Panc1 (cell line): ENCODE measurements at regions not wholly inside any gene's neighbourhood (a gene's known extent, or its start where the extent isn't known, plus 50 kb on each side); places are given as distances from the start of the nearest gene placed in this dataset.

ENCODE experiments used
- ATAC-seq: fragments of 200-7000 bp; cut with Tn5 transposase; 2 replicates; pipeline ENCODE4 v1.9.1; 2020; ENCODE audit warnings: mild to moderate bottlenecking, moderate library complexity
- BruUV-seq: library from RNA; stranded (reverse); fragments of 400-500 nt; replicated peaks from 2 replicates; lab custom pipeline; 2021; lab: Mats Ljungman, UMichigan
- CTCF ChIA-PET: fragments of 300-600 bp; sonication (Branson Sonifier 250); formaldehyde crosslinking; loops from one replicate; lab custom pipeline; 2022; ENCODE audit warnings: antibody characterized with exemption; lab: Charles Lee
- POLR2A ChIA-PET: fragments of 300-600 bp; sonication (Branson Sonifier 250); formaldehyde crosslinking; loops from one replicate; lab custom pipeline; 2022; ENCODE audit warnings: antibody characterized with exemption; lab: Charles Lee
- DNase-seq: peaks from one replicate; pipeline ENCODE4 v3.0.0-alpha.2; 2010; ENCODE audit warnings: low read depth, low spot score
- H3K27ac ChIP-seq: 2 replicates; pipeline ENCODE4 v1.5.1; 2011; ENCODE audit warnings: mild to moderate bottlenecking, low read length, inconsistent platforms
- H3K27me3 ChIP-seq: fragments of 200-500 bp; sonication (Bioruptor generic); 2 replicates; pipeline ENCODE4 v1.6.0; 2014; ENCODE audit warnings: low read length, inconsistent platforms; ENCODE audit not compliant: control insufficient read depth, insufficient read depth
- H3K36me3 ChIP-seq: fragments of 200-500 bp; sonication (Bioruptor generic); 2 replicates; pipeline ENCODE4 v1.5.1; 2014; ENCODE audit warnings: inconsistent platforms, mild to moderate bottlenecking, low read length, moderate library complexity; ENCODE audit not compliant: control insufficient read depth, insufficient read depth
- H3K4me1 ChIP-seq: 2 replicates; pipeline ENCODE4 v1.5.1; 2011; ENCODE audit warnings: inconsistent platforms, mild to moderate bottlenecking, low read length, moderate library complexity; ENCODE audit not compliant: control insufficient read depth, insufficient read depth
- H3K4me3 ChIP-seq, 2 experiments: 2 replicates each; pipeline ENCODE4 v1.5.1; 2011 to 2012; ENCODE audit warnings: low read depth in 2 of 2, low read length in 2 of 2, mild to moderate bottlenecking in 2 of 2, inconsistent platforms in 1 of 2, moderate library complexity in 1 of 2
- H3K9me3 ChIP-seq: fragments of 200-500 bp; sonication (Bioruptor generic); 2 replicates; pipeline ENCODE4 v1.5.1; 2014; ENCODE audit warnings: low read depth, mild to moderate bottlenecking, inconsistent platforms, low read length, moderate library complexity; ENCODE audit not compliant: control insufficient read depth, insufficient read depth
- POLR2AphosphoS5 ChIP-seq: IDR thresholded peaks from 2 replicates; pipeline ENCODE4 v1.6.1; 2012; ENCODE audit warnings: mild to moderate bottlenecking, low read depth, low read length, moderate library complexity
- SIN3A ChIP-seq: IDR thresholded peaks from 2 replicates; pipeline ENCODE4 v1.6.1; 2012; ENCODE audit warnings: low read depth, mild to moderate bottlenecking, low read length, moderate library complexity, borderline replicate concordance; ENCODE audit not compliant: insufficient read depth
- TCF7L2 ChIP-seq: IDR thresholded peaks from 2 replicates; pipeline ENCODE4 v1.6.1; 2011; ENCODE audit warnings: mild to moderate bottlenecking, low read depth, low read length, inconsistent platforms
- in situ Hi-C: cut with HindIII; loops from 2 replicates; pipeline ENCODE4 v1.10.0; 2016; ENCODE audit warnings: low sequenced_read_pairs, low pct_unique_long_range_greater_than_20kb
- intact Hi-C: fragments of 100-400 bp; cut with micrococcal nuclease; formaldehyde crosslinking; loops from one replicate; pipeline ENCODE4 v1.10.0; 2022; ENCODE audit not compliant: unreplicated experiment
- TF ChIP-seq, protein P1 (sequence below): fragments of 450-650 bp; IDR thresholded peaks from 2 replicates; pipeline ENCODE4 v1.5.1; 2017; ENCODE audit warnings: mild to moderate bottlenecking
- TF ChIP-seq, protein P2 (sequence below), 2 experiments: IDR thresholded peaks; 2 replicates each; pipeline ENCODE4 v1.6.1; 2011 to 2012; ENCODE audit warnings: low read depth in 2 of 2, control low read depth in 1 of 2, low read length in 1 of 2, mild to moderate bottlenecking in 1 of 2, moderate library complexity in 1 of 2; ENCODE audit not compliant: insufficient read depth in 1 of 2

DNA sequence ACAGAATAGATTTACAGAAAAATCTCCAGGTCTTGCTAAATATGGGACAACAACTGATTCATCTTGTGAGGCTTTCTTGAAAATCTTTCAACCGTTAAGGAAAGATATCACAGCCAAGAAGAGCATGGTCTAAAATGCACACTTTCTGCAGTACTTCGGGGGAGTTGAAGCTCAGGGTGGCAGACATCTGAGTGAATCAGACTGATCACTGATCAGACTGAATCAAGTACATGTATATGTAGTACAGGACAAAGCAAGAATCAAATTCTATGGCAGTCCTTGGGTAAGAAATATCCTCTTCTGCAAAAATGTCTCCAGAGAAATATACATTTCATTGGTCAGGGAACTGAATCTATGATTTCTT lies 212.4 kb upstream of the SPAG17 start:
- no peak overlapping the region for H3K4me3 ChIP-seq
- no peaks in the 10 kb centered on the region for H3K27me3 ChIP-seq
- in situ Hi-C loops (no loop called here), intact Hi-C loops (no loop called here)
- no peak overlapping the region for H3K27ac ChIP-seq
- no peak for ATAC-seq
- CTCF ChIA-PET = no interaction called here
- H3K9me3 ChIP-seq = no peaks in the 10 kb centered on the region
- no peaks in the 10 kb centered on the region for H3K36me3 ChIP-seq
- DNase-seq = no peak
- BruUV-seq = no TSS peak
- TF ChIP-seq, protein P1, sequence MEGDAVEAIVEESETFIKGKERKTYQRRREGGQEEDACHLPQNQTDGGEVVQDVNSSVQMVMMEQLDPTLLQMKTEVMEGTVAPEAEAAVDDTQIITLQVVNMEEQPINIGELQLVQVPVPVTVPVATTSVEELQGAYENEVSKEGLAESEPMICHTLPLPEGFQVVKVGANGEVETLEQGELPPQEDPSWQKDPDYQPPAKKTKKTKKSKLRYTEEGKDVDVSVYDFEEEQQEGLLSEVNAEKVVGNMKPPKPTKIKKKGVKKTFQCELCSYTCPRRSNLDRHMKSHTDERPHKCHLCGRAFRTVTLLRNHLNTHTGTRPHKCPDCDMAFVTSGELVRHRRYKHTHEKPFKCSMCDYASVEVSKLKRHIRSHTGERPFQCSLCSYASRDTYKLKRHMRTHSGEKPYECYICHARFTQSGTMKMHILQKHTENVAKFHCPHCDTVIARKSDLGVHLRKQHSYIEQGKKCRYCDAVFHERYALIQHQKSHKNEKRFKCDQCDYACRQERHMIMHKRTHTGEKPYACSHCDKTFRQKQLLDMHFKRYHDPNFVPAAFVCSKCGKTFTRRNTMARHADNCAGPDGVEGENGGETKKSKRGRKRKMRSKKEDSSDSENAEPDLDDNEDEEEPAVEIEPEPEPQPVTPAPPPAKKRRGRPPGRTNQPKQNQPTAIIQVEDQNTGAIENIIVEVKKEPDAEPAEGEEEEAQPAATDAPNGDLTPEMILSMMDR = no peak
- TF ChIP-seq TCF7L2 (no peak), SIN3A (no peak), POLR2AphosphoS5 (no peak)
- TF ChIP-seq, protein P2, sequence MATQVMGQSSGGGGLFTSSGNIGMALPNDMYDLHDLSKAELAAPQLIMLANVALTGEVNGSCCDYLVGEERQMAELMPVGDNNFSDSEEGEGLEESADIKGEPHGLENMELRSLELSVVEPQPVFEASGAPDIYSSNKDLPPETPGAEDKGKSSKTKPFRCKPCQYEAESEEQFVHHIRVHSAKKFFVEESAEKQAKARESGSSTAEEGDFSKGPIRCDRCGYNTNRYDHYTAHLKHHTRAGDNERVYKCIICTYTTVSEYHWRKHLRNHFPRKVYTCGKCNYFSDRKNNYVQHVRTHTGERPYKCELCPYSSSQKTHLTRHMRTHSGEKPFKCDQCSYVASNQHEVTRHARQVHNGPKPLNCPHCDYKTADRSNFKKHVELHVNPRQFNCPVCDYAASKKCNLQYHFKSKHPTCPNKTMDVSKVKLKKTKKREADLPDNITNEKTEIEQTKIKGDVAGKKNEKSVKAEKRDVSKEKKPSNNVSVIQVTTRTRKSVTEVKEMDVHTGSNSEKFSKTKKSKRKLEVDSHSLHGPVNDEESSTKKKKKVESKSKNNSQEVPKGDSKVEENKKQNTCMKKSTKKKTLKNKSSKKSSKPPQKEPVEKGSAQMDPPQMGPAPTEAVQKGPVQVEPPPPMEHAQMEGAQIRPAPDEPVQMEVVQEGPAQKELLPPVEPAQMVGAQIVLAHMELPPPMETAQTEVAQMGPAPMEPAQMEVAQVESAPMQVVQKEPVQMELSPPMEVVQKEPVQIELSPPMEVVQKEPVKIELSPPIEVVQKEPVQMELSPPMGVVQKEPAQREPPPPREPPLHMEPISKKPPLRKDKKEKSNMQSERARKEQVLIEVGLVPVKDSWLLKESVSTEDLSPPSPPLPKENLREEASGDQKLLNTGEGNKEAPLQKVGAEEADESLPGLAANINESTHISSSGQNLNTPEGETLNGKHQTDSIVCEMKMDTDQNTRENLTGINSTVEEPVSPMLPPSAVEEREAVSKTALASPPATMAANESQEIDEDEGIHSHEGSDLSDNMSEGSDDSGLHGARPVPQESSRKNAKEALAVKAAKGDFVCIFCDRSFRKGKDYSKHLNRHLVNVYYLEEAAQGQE (IDR thresholded peaks at IDR 0.05; ENCODE audit: insufficient read depth in 1 of 2, low read depth in 2 of 2, low read length in 1 of 2) = no peak
- POLR2A ChIA-PET = no interaction called here
- H3K4me1 ChIP-seq = no peaks in the 10 kb centered on the region

DNA sequence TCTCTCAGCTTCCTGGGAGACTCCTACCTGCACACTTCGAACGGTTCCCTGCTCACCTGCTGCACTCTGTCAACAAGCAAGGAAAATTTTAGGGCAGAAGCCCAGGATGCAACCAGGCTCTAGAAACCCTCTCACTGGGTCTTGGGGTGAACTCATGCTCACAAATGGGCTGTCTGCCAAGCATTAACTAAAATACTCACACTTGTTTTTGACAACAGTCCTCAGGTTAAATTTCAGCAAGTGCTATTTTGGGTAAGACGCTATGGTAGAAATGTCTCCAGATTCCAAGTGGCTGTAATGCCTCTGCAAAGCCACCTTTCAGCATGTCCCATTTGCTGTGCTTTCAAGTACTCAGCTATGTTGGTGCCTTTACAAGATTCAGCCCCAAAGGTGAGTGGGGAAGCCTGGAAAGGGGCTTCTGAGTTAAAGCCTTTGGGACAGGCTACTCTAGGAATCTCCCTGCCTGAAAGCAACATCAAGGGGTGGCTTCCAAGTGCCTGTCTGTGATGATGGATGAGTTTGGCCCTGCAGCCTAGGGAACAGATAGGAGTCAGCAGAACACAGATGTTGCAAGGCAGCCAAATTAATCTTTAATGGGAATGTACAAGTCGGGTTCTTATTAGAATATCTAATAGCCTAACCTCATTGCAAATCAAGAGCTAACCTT lies 211.9 kb upstream of the SPAG17 start:
- no peak overlapping the region for H3K27ac ChIP-seq
- ATAC-seq (no peak), DNase-seq (no peak)
- TF ChIP-seq TCF7L2 = no peak
- TF ChIP-seq POLR2AphosphoS5 = no peak
- TF ChIP-seq, protein P1 = no peak
- TF ChIP-seq SIN3A = no peak
- TF ChIP-seq, protein P2 (IDR thresholded peaks at IDR 0.05; ENCODE audit: insufficient read depth in 1 of 2, low read depth in 2 of 2, low read length in 1 of 2) = no peak
- BruUV-seq = no TSS peak
- H3K4me3 ChIP-seq = no peak overlapping the region
- H3K9me3 ChIP-seq = no peaks in the 10 kb centered on the region
- H3K4me1 ChIP-seq = no peaks in the 10 kb centered on the region
- H3K27me3 ChIP-seq = no peaks in the 10 kb centered on the region
- ChIA-PET POLR2A (no interaction called here), CTCF (no interaction called here)
- in situ Hi-C loops = no loop called here
- H3K36me3 ChIP-seq = no peaks in the 10 kb centered on the region
- intact Hi-C loops = no loop called here
